Endothelial cell of umbilical vein (primary cell): ENCODE measurements at regions not wholly inside any gene's neighbourhood (a gene's known extent, or its start where the extent isn't known, plus 50 kb on each side); places are given as distances from the start of the nearest gene placed in this dataset.

Source experiments
- BruUV-seq: library from RNA; stranded (reverse); fragments of 400-500 nt; replicated peaks from 2 replicates; lab custom pipeline; 2021; lab: Mats Ljungman, UMichigan
- CTCF ChIA-PET: fragments of 300-600, 350-600 bp; sonication (Branson Sonifier 250); formaldehyde crosslinking; loops from one replicate; lab custom pipeline; 2021; ENCODE audit warnings: antibody characterized with exemption, inconsistent platforms; lab: Charles Lee
- POLR2A ChIA-PET: fragments of 300-600, 350-600 bp; sonication (Branson Sonifier 250); formaldehyde crosslinking; loops from one replicate; lab custom pipeline; 2021; ENCODE audit warnings: antibody characterized with exemption, inconsistent platforms; lab: Charles Lee
- DNase-seq: peaks from one replicate; pipeline ENCODE4 v3.0.0-alpha.2; 2011; ENCODE audit warnings: low read depth, low spot score
- FAIRE-seq: peaks from 2 replicates; lab custom pipeline; 2011; peaks lifted over from hg19 to GRCh38; lab: Jason Lieb, UNC
- H2AFZ ChIP-seq: 2 replicates; pipeline ENCODE4 v1.6.0; 2012; ENCODE audit warnings: low read depth, low read length, control low read depth, inconsistent platforms
- H3K27ac ChIP-seq: 2 replicates; pipeline ENCODE4 v1.5.1; 2011; ENCODE audit warnings: low read depth, mild to moderate bottlenecking, control low read depth, low read length, moderate library complexity; ENCODE audit not compliant: insufficient read depth
- H3K27me3 ChIP-seq, 2 experiments: 2 replicates each; pipeline versions ENCODE4 v1.6.0 to v1.6.1; 2011; ENCODE audit warnings: low read length in 2 of 2, mixed read lengths in 1 of 2; ENCODE audit not compliant: control insufficient read depth in 2 of 2, insufficient read depth in 2 of 2
- H3K36me3 ChIP-seq, 2 experiments: 2 replicates in 1 of 2; 3 replicates in 1 of 2; pipeline ENCODE4 v1.5.1; 2011; ENCODE audit warnings: low read length in 2 of 2, mild to moderate bottlenecking in 1 of 2, moderate library complexity in 1 of 2; ENCODE audit not compliant: control insufficient read depth in 2 of 2, insufficient read depth in 2 of 2; ENCODE audit errors: extremely low read depth in 1 of 2
- H3K4me1 ChIP-seq: 3 replicates; pipeline ENCODE4 v1.5.1; 2011; ENCODE audit warnings: mild to moderate bottlenecking, low read length; ENCODE audit not compliant: control insufficient read depth, insufficient read depth; ENCODE audit errors: extremely low read depth
- H3K4me2 ChIP-seq: 2 replicates; pipeline ENCODE4 v1.6.1; 2011; ENCODE audit warnings: low read length, control low read depth, mixed read lengths; ENCODE audit not compliant: insufficient read depth
- H3K4me3 ChIP-seq, 3 experiments: fragments of 200-600 bp in 1 of 3; sonication (generic), shearing (Covaris generic) in 1 of 3; replicated peaks in 1 of 3; 2 replicates each; pipeline ENCODE4 v1.5.1; 2011 to 2016; ENCODE audit warnings: control low read depth in 3 of 3, low read length in 3 of 3, mild to moderate bottlenecking in 2 of 3, inconsistent platforms in 1 of 3, low read depth in 1 of 3, moderate library complexity in 1 of 3; ENCODE audit not compliant: insufficient read depth in 1 of 3
- H3K79me2 ChIP-seq: 2 replicates; pipeline ENCODE4 v1.6.0; 2012; ENCODE audit warnings: low read length, inconsistent platforms; ENCODE audit not compliant: control insufficient read depth, insufficient read depth
- H3K9ac ChIP-seq: replicated peaks from 2 replicates; pipeline ENCODE3; 2011; ENCODE audit warnings: low read length, control low read depth; ENCODE audit not compliant: insufficient read depth; ENCODE audit errors: extremely low read depth
- H3K9me1 ChIP-seq: replicated peaks from 3 replicates; pipeline ENCODE4 v1.6.0; 2011; ENCODE audit warnings: mild to moderate bottlenecking, low read length; ENCODE audit not compliant: control insufficient read depth, insufficient read depth; ENCODE audit errors: extremely low read depth
- H3K9me3 ChIP-seq: replicated peaks from 2 replicates; pipeline ENCODE4 v1.5.1; 2012; ENCODE audit warnings: low read length, inconsistent platforms; ENCODE audit not compliant: control insufficient read depth, insufficient read depth
- H4K20me1 ChIP-seq: replicated peaks from 2 replicates; pipeline ENCODE3; 2011; ENCODE audit warnings: mild to moderate bottlenecking, low read length; ENCODE audit not compliant: control insufficient read depth, insufficient read depth; ENCODE audit errors: extremely low read depth
- EZH2 ChIP-seq: IDR thresholded peaks from 2 replicates; pipeline ENCODE4 v1.6.1; 2012; ENCODE audit warnings: borderline replicate concordance, low read depth, mild to moderate bottlenecking, moderate library complexity, low read length, inconsistent platforms; ENCODE audit not compliant: severe bottlenecking
- FOS ChIP-seq: IDR thresholded peaks from 2 replicates; pipeline ENCODE4 v1.6.1; 2011; ENCODE audit warnings: mild to moderate bottlenecking, low read length, moderate library complexity, borderline replicate concordance; ENCODE audit not compliant: insufficient read depth
- GATA2 ChIP-seq: IDR thresholded peaks from 2 replicates; pipeline ENCODE4 v1.7.0; 2011; ENCODE audit warnings: low read depth, mild to moderate bottlenecking, moderate library complexity, mixed read lengths, low read length; ENCODE audit not compliant: insufficient read length, insufficient read depth
- JUN ChIP-seq: IDR thresholded peaks from 2 replicates; pipeline ENCODE4 v1.6.1; 2011; ENCODE audit warnings: borderline replicate concordance, low read depth; ENCODE audit not compliant: insufficient read length, insufficient read depth
- MYC ChIP-seq: IDR thresholded peaks from one replicate; pipeline ENCODE4 v1.6.1; 2011; ENCODE audit warnings: mild to moderate bottlenecking, low read depth, low read length
- POLR2A ChIP-seq: IDR thresholded peaks from 2 replicates; pipeline ENCODE4 v1.6.1; 2012; ENCODE audit warnings: low read depth, mild to moderate bottlenecking, control low read depth, low read length
- POLR2AphosphoS5 ChIP-seq: IDR thresholded peaks from 2 replicates; pipeline ENCODE4 v1.6.1; 2012; ENCODE audit warnings: low read depth, mild to moderate bottlenecking, control low read depth, low read length, moderate library complexity; ENCODE audit not compliant: insufficient read depth
- dilution Hi-C: fragments of 300-500 bp; cut with MboI; formaldehyde crosslinking; loops from one replicate; pipeline ENCODE4 v1.15.0; 2019; ENCODE audit warnings: low sequenced_read_pairs; ENCODE audit not compliant: extremely low pct_ligation_motif_present
- intact Hi-C: fragments of 100-400 bp; cut with micrococcal nuclease; formaldehyde crosslinking; loops from one replicate; pipeline ENCODE4 v1.10.0; 2022
- TF ChIP-seq, protein P1 (sequence below): IDR thresholded peaks from 2 replicates; pipeline ENCODE4 v1.6.1; 2011; ENCODE audit not compliant: insufficient read depth, insufficient read length
- TF ChIP-seq, protein P2 (sequence below), 2 donors: IDR thresholded peaks; 1 replicate in 1 of 2; 2 replicates in 1 of 2; pipeline ENCODE4 v1.5.1; 2011; ENCODE audit warnings: low read length in 2 of 2, mild to moderate bottlenecking in 2 of 2, moderate library complexity in 2 of 2, control low read depth in 1 of 2, inconsistent platforms in 1 of 2, low read depth in 1 of 2; ENCODE audit not compliant: insufficient read depth in 1 of 2; ENCODE audit errors: extremely low read depth in 1 of 2

GRCh38 chr6:29887330-29887818, 55.0 kb upstream of the HLA-A start:
- intact Hi-C loops: loop anchor here (1.0 to 5.0 kb wide), 3 partner anchors 40 to 79 kb away; no protein-coding TSS in a partner anchor
- H3K4me2 ChIP-seq: peak overlapping the region; percentile 76
- H3K9ac ChIP-seq: no peak overlapping the region
- no peaks in the 10 kb centered on the region for H3K36me3 ChIP-seq
- ChIA-PET CTCF (interaction anchor here (1.5 kb wide), 1 partner anchor 22 kb away, joined by 3 read pairs; no protein-coding TSS in a partner anchor), POLR2A (no interaction called here)
- DNase-seq (no peak), FAIRE-seq (no peak)
- H2AFZ ChIP-seq: peak overlapping the region; percentile 91
- no peaks in the 10 kb centered on the region for H3K9me3 ChIP-seq
- no peaks in the 10 kb centered on the region for H3K9me1 ChIP-seq
- no peak overlapping the region for H3K27ac ChIP-seq
- dilution Hi-C loops: no loop called here
- no TSS peak for BruUV-seq
- H3K27me3 ChIP-seq: peaks cover 19 to 21% of the 10 kb centered on the region in 2 experiments
- H4K20me1 ChIP-seq: no peaks in the 10 kb centered on the region
- peak overlapping the region in 1 of 3 experiments; percentile 46 for H3K4me3 ChIP-seq
- H3K79me2 ChIP-seq: no peaks in the 10 kb centered on the region
- H3K4me1 ChIP-seq: peaks cover 5% of the 10 kb centered on the region
- TF ChIP-seq GATA2 (no peak), POLR2A (no peak), MYC (no peak), POLR2AphosphoS5 (no peak), EZH2 (no peak), FOS (no peak), JUN (no peak)
- TF ChIP-seq, protein P1, sequence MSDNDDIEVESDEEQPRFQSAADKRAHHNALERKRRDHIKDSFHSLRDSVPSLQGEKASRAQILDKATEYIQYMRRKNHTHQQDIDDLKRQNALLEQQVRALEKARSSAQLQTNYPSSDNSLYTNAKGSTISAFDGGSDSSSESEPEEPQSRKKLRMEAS: no peak
- TF ChIP-seq, protein P2, sequence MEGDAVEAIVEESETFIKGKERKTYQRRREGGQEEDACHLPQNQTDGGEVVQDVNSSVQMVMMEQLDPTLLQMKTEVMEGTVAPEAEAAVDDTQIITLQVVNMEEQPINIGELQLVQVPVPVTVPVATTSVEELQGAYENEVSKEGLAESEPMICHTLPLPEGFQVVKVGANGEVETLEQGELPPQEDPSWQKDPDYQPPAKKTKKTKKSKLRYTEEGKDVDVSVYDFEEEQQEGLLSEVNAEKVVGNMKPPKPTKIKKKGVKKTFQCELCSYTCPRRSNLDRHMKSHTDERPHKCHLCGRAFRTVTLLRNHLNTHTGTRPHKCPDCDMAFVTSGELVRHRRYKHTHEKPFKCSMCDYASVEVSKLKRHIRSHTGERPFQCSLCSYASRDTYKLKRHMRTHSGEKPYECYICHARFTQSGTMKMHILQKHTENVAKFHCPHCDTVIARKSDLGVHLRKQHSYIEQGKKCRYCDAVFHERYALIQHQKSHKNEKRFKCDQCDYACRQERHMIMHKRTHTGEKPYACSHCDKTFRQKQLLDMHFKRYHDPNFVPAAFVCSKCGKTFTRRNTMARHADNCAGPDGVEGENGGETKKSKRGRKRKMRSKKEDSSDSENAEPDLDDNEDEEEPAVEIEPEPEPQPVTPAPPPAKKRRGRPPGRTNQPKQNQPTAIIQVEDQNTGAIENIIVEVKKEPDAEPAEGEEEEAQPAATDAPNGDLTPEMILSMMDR (IDR thresholded peaks at IDR 0.05; ENCODE audit: extremely low read depth in 1 of 2, insufficient read depth in 1 of 2, low read depth in 1 of 2, low read length in 2 of 2): no peak
